NCI-H2171 (cell line): ENCODE measurements at regions not wholly inside any gene's neighbourhood (a gene's known extent, or its start where the extent isn't known, plus 50 kb on each side); places are given as distances from the start of the nearest gene placed in this dataset.
"Not testable (repeated sequence)": the region's sequence is repeated elsewhere in the genome, so short reads cannot be mapped to it uniquely, and the experiment has no call there.

Source experiments
- DNase-seq: peaks from one replicate; lab custom pipeline; 2025; lab: John Stamatoyannopoulos, UW

DNA sequence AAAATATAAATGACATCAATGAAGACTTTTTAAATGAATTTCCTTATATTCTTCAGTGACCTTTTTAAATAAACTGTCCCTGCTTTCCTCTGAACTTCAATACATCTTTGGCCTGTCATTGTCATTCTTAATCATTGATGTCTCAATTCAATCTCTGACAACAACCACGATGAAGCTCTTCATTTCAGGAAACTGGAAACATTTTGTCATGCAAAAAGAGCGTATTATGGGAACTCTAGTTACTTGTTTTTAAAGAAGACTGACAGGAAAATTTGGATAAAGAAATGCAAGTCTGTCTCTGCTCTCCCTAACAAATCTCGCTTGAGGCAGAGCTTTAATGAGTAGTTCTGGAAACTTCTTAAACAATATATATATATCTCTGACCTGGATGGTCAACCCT is 535.8 kb upstream of the ADGRL2 start:
- no peak for DNase-seq

DNA sequence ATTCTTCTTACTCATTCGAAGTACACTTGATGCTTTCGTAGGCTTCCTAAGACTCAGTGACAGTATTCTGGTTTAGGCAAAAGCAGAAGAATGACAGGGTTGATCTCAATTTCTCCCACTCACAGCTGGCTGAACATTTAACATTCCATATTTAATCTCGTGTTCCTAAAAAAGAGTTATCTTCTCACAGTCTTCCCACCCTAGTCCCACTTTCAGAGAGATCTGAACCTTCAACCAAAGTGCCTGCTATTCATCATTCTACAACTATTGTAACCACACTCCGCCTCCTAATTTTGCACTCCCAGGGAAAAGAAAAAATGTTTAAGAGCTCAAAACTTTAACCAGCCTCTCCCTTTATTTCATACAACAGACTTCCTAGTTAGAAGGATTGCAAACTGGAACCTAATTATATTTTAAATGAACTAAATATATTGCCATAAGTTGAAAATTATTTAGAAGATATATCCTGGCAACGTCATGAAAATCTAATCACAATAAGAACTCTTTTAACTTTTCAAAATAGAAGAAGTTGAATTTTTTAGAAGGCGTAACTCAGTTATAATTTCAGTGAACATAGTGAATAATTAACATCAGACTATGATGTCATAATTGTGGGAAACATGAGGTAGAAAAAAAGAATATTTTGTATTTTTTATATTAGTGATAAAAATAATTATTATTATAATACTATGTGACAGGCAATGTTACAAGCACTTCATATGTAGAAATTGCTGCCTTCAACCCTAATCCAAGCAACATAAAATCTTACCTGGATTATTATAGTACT is 540.9 kb upstream of the ADGRL2 start:
- no peak for DNase-seq

GRCh38 chr1:81254560-81254959 is 546.2 kb upstream of the ADGRL2 start:
- no peak for DNase-seq

DNA sequence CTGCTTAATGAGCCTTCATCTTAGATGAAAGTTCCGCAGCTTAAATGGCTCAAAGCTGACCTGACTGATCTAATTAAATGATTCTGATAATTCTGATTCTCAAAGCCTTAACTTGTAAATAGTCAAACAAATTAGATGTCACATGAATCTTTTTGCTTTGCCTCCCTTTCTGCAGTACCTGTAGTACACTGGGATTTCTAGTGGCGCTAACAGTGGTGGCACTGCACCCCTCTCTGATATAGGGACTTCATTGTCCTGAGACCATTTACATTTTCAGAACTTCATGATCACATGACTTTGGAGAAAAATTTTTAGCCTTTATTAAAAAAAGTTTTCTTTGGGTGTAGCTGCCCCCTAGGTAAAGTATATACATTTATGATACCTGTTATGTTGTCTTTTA is 546.7 kb upstream of the ADGRL2 start:
- no peak for DNase-seq

DNA sequence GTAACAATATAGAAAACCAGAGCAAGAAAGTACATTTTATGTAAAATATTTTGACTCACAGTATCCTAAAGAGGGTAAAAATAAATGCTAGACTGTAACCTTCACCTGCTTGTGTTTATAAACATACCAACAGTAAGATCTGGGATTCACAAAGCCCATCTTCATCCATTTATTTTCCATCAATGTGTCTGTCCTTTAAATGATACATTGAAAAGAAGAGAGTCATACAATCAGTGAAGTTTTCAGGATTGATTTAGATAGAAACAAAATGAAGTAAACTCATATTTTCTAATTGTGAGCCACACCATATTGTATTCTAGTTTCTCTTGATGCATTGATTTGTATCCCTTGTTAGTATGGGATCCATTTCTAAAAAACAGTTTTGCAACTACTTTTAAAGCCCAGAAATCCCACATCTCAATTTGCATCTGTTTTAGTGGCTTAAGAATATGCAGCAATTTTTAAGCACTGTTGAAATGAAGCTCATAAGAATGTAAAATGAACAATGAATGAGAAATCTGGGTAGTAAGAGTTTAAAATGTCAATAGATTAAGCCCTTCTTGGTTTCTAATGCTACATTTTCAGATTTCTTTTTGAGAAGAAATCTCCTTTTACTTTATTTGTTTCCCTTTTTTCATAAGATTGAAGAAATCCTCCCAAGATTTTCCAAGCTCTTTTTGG is 548.1 kb upstream of the ADGRL2 start:
- DNase-seq, result no peak

DNA sequence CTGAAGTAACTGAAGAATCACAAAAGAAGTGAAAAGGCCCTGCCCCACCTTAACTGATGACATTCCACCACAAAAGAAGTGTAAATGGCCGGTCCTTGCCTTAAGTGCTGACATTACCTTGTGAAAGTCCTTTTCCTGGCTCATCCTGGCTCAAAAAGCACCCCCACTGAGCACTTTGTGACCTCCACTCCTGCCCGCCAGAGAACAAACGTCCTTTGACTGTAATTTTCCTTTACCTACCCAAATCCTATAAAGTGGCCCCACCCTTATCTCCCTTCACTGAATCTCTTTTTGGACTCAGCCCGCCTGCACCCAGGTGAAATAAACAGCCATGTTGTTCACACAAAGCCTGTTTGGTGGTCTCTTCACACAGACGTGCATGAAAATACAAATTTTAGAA is 549.9 kb upstream of the ADGRL2 start:
- not testable (repeated sequence) for DNase-seq

GRCh38 chr1:81245084-81245715 is 555.5 kb upstream of the ADGRL2 start:
- DNase-seq, result not testable (repeated sequence)

GRCh38 chr1:81244612-81245011 is 556.1 kb upstream of the ADGRL2 start:
- not testable (repeated sequence) for DNase-seq

GRCh38 chr1:81242103-81242502 is 558.6 kb upstream of the ADGRL2 start:
- DNase-seq, result no peak

- no peak for DNase-seq
Measured at GRCh38 chr1:81238129-81238528, 562.6 kb upstream of the ADGRL2 start.

GRCh38 chr1:81237473-81238089 is 563.2 kb upstream of the ADGRL2 start:
- DNase-seq, result no peak

GRCh38 chr1:81234237-81234636 is 566.5 kb upstream of the ADGRL2 start:
- DNase-seq, result no peak

- DNase-seq, result no peak
Measured at GRCh38 chr1:81233591-81233990, 567.1 kb upstream of the ADGRL2 start.

DNA sequence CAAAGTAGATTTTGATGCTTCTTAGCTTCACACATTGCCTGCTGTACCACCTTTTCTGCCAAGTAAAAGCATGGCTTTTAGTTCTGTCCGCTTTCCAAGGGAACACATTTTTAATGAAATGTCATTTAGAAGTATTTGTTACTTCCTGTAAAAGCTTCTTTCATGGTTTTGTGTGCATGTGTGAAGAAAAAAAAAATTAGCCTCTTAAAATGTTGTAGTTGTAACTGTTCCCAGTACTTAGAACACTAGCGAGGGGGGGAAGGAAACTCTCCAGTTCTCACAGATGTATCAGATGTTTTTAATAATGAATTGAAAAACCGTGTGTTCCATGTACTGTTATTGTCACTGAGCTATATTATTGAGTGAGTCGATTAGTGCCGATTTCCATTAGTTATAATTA is 568.3 kb upstream of the ADGRL2 start:
- no peak for DNase-seq

- no peak for DNase-seq
Measured at GRCh38 chr1:81231729-81232038, 569.0 kb upstream of the ADGRL2 start.

DNA sequence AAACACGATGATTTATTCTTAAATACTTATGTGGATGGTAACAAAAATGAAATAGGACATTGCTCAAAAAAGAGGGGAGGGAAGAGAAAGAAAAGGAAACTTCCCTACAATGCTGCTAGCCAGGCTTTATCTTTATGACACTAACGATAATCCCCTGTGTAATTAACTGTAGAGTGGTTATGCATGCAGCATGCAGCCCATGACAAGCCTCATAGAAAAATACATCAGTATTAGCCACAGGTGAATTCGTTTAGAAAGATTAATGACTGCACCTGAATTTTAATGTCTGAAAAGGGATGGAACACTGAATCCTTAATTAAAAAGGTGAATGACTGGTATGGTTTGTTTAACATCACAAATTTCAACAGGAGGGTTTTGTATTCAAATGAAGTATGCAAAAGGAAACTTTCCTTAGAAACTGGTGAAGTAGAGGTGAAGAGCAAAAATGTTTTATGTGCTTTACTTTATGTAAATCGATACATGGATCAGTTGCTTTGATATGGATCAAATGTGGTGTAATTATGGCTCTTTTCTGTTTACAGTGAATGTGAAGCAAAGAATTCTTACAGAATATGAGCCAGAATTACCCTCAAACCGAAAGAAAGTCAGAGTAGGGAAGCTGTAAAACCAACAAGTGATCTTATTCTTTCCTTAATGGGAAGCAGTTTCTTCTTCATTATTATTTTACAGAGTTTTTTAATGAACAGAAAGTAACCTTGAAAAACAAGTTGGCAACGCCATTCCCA is 569.6 kb upstream of the ADGRL2 start:
- no peak for DNase-seq

GRCh38 chr1:81228926-81229325 is 571.8 kb upstream of the ADGRL2 start:
- no peak for DNase-seq

DNA sequence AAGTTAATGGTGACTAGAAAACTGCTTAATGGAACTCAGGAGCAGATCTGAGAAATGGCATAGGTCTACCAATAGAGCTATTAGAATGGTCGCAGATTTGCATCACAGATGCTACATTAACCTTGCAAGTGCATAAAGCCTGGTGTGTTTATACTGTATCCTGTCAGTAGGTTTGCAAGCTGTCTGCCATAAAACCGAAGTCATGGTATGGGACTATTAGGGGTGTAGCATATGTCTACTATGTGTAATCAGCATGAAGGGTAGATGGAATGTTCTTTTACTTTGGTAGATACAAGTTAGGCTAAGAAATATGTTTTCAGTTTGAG is 574.2 kb upstream of the ADGRL2 start:
- DNase-seq, result no peak

DNA sequence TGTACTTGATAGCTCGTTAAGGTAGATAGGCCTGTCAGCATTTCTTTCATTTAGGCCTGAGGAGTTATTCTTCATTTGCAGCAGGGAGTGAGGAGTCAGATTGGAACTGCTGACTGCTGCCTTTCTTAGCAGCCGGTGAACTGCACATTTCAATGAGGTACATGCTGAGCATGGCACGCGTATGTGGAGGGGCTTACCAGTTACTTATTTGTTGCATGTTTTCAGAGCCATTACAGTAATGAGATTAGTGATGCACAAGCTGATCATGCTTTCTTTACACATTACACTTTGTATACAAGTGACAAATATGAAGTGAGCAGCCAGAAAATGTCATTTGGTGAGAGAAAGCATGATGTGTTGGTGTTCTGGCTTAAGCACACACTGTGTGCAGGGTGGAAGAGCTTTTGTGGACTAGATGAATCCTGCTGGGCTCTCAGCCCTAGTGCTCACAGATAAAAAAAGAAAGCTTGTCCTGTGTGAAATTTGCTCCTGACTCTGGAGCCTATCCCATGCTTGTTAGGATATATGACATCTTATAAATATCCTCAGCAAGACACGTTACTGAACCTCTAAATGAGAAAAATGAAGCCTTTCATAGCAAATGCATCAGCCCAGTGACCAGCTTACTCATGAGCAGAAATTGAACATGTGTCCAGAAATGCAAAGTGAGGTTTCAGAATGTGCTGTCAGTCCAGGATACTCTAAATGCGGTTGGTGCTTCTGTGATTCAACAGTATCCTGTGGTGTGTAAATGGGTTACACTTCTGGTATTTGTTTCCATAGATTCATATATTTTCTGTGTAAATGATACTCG is 574.7 kb upstream of the ADGRL2 start:
- no peak for DNase-seq

DNA sequence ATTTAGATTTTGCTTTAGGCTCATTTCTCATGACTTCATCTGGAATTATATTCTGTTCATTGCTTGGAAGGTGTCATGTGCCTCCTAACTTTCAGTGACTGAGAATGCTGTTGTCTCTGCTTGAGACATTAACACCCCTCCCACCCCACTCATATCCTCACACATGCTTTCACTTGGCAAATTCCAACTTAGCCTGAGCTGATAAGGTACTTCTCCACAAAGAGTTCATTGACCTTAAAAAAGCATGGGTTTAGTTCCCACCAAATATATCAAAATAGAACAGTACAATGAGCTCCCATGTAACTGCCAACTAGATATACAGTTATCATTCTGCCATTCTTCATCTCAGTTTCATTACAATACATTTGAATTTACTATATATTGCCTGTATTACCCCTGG is 576.5 kb upstream of the ADGRL2 start:
- no peak for DNase-seq

- no peak for DNase-seq
Measured at GRCh38 chr1:81221564-81221963, 579.2 kb upstream of the ADGRL2 start.
